ENCODE measurements at regions not wholly inside any gene's neighbourhood (a gene's known extent, or its start where the extent isn't known, plus 50 kb on each side); places are given as distances from the start of the nearest gene placed in this dataset.

GRCh38 chr18:40464032-40464431 lies 1491.0 kb upstream of the PIK3C3 start:
- Mint-ChIP-seq H3K4me3 (ENCODE audit: unreplicated experiment) (no peak overlapping the region), H3K4me1 (ENCODE audit: low read depth, unreplicated experiment) (no peaks in the 10 kb centered on the region), H3K27me3 (ENCODE audit: low read depth, unreplicated experiment) (no peaks in the 10 kb centered on the region), H3K9me3 (ENCODE audit: unreplicated experiment) (no peaks in the 10 kb centered on the region), H3K27ac (ENCODE audit: unreplicated experiment) (no peak overlapping the region), H3K36me3 (ENCODE audit: low read depth, unreplicated experiment) (no peaks in the 10 kb centered on the region)
- no peaks in the 10 kb centered on the region for H3K27me3 ChIP-seq (ENCODE audit: insufficient read depth, low read length)
- no peak overlapping the region for H3K9ac ChIP-seq (ENCODE audit: low read length)
- no peaks in the 10 kb centered on the region for H4K20me1 ChIP-seq (ENCODE audit: insufficient read depth, low read length)
- H3K27ac ChIP-seq (ENCODE audit: low read depth, low read length) = no peak overlapping the region
- H3K4me2 ChIP-seq (ENCODE audit: low read length) = no peak overlapping the region
- no peaks in the 10 kb centered on the region for H3K36me3 ChIP-seq (ENCODE audit: insufficient read depth, low read length)
- no peaks in the 10 kb centered on the region for H3K79me2 ChIP-seq (ENCODE audit: insufficient read depth, low read length)
- TF ChIP-seq CTCF (IDR thresholded peaks at IDR 0.05; ENCODE audit: insufficient read depth, low read depth, low read length) (no peak), EZH2 (IDR thresholded peaks at IDR 0.05; ENCODE audit: insufficient read depth, low read length) (no peak)
- FAIRE-seq (no peak), DNase-seq (ENCODE audit: low read depth) (no peak)
- no peak overlapping the region for H3K4me3 ChIP-seq (ENCODE audit: insufficient read depth, low read depth, low read length)
- no peaks in the 10 kb centered on the region for H3K9me3 ChIP-seq (ENCODE audit: insufficient read depth, low read depth, low read length)
- H3K4me1 ChIP-seq (ENCODE audit: insufficient read depth, low read length) = no peaks in the 10 kb centered on the region
- no peak overlapping the region for H2AFZ ChIP-seq (ENCODE audit: low read depth, low read length)

GRCh38 chr18:40453903-40454302 lies 1501.1 kb upstream of the PIK3C3 start:
- no peak overlapping the region for H3K9ac ChIP-seq (ENCODE audit: low read length)
- DNase-seq (ENCODE audit: low read depth) = no peak
- H3K27me3 Mint-ChIP-seq (ENCODE audit: low read depth, unreplicated experiment) = no peaks in the 10 kb centered on the region
- H3K36me3 ChIP-seq (ENCODE audit: insufficient read depth, low read length) = no peaks in the 10 kb centered on the region
- H3K4me1 ChIP-seq (ENCODE audit: insufficient read depth, low read length) = no peaks in the 10 kb centered on the region
- H2AFZ ChIP-seq (ENCODE audit: low read depth, low read length) = no peak overlapping the region
- H3K9me3 ChIP-seq (ENCODE audit: insufficient read depth, low read depth, low read length) = no peaks in the 10 kb centered on the region
- H3K79me2 ChIP-seq (ENCODE audit: insufficient read depth, low read length) = no peaks in the 10 kb centered on the region
- FAIRE-seq = no peak
- no peak overlapping the region for H3K27ac Mint-ChIP-seq (ENCODE audit: unreplicated experiment)
- H3K27me3 ChIP-seq (ENCODE audit: insufficient read depth, low read length) = no peaks in the 10 kb centered on the region
- H3K4me1 Mint-ChIP-seq (ENCODE audit: low read depth, unreplicated experiment) = no peaks in the 10 kb centered on the region
- no peaks in the 10 kb centered on the region for H3K36me3 Mint-ChIP-seq (ENCODE audit: low read depth, unreplicated experiment)
- H3K27ac ChIP-seq (ENCODE audit: low read depth, low read length) = no peak overlapping the region
- TF ChIP-seq CTCF (IDR thresholded peaks at IDR 0.05; ENCODE audit: insufficient read depth, low read depth, low read length) (no peak), EZH2 (IDR thresholded peaks at IDR 0.05; ENCODE audit: insufficient read depth, low read length) (no peak)
- H3K4me3 Mint-ChIP-seq (ENCODE audit: unreplicated experiment) = no peak overlapping the region
- no peaks in the 10 kb centered on the region for H4K20me1 ChIP-seq (ENCODE audit: insufficient read depth, low read length)
- no peak overlapping the region for H3K4me2 ChIP-seq (ENCODE audit: low read length)
- H3K4me3 ChIP-seq (ENCODE audit: insufficient read depth, low read depth, low read length) = no peak overlapping the region
- no peaks in the 10 kb centered on the region for H3K9me3 Mint-ChIP-seq (ENCODE audit: unreplicated experiment)

- Mint-ChIP-seq H3K36me3 (ENCODE audit: low read depth, unreplicated experiment) (no peaks in the 10 kb centered on the region), H3K9me3 (ENCODE audit: unreplicated experiment) (no peaks in the 10 kb centered on the region), H3K4me1 (ENCODE audit: low read depth, unreplicated experiment) (no peaks in the 10 kb centered on the region), H3K27me3 (ENCODE audit: low read depth, unreplicated experiment) (no peaks in the 10 kb centered on the region), H3K27ac (ENCODE audit: unreplicated experiment) (no peak overlapping the region), H3K4me3 (ENCODE audit: unreplicated experiment) (no peak overlapping the region)
- H3K4me2 ChIP-seq (ENCODE audit: low read length) = no peak overlapping the region
- no peaks in the 10 kb centered on the region for H4K20me1 ChIP-seq (ENCODE audit: insufficient read depth, low read length)
- TF ChIP-seq EZH2 (IDR thresholded peaks at IDR 0.05; ENCODE audit: insufficient read depth, low read length) = no peak
- no peak for TF ChIP-seq CTCF (IDR thresholded peaks at IDR 0.05; ENCODE audit: insufficient read depth, low read depth, low read length)
- H3K27me3 ChIP-seq (ENCODE audit: insufficient read depth, low read length) = no peaks in the 10 kb centered on the region
- H3K36me3 ChIP-seq (ENCODE audit: insufficient read depth, low read length) = no peaks in the 10 kb centered on the region
- H3K4me1 ChIP-seq (ENCODE audit: insufficient read depth, low read length) = no peaks in the 10 kb centered on the region
- no peak overlapping the region for H2AFZ ChIP-seq (ENCODE audit: low read depth, low read length)
- H3K4me3 ChIP-seq (ENCODE audit: insufficient read depth, low read depth, low read length) = no peak overlapping the region
- FAIRE-seq = no peak
- no peak for DNase-seq (ENCODE audit: low read depth)
- H3K79me2 ChIP-seq (ENCODE audit: insufficient read depth, low read length) = no peaks in the 10 kb centered on the region
- H3K27ac ChIP-seq (ENCODE audit: low read depth, low read length) = no peak overlapping the region
- no peaks in the 10 kb centered on the region for H3K9me3 ChIP-seq (ENCODE audit: insufficient read depth, low read depth, low read length)
- H3K9ac ChIP-seq (ENCODE audit: low read length) = no peak overlapping the region
These were observed 1502.4 kb upstream of the PIK3C3 start for GRCh38 chr18:40452599-40452998.
